IPS DF 6.9 (cell line): ENCODE measurements at regions not wholly inside any gene's neighbourhood (a gene's known extent, or its start where the extent isn't known, plus 50 kb on each side); places are given as distances from the start of the nearest gene placed in this dataset.

Experiments
- DNase-seq: peaks from one replicate; pipeline ENCODE4 v3.0.0-alpha.2; 2013; ENCODE audit warnings: low read depth, low spot score
- H3K27ac ChIP-seq: one replicate; pipeline ENCODE4 v1.5.1; 2013; ENCODE audit warnings: low read length, control low read depth
- H3K27me3 ChIP-seq: 2 replicates; pipeline ENCODE4 v1.6.1; 2013; ENCODE audit warnings: mild to moderate bottlenecking, low read length; ENCODE audit not compliant: control insufficient read depth, insufficient read depth
- H3K36me3 ChIP-seq: 2 replicates; pipeline ENCODE4 v1.6.1; 2013; ENCODE audit warnings: low read length; ENCODE audit not compliant: control insufficient read depth, insufficient read depth
- H3K4me1 ChIP-seq: 2 replicates; pipeline ENCODE4 v1.6.1; 2013; ENCODE audit warnings: low read length; ENCODE audit not compliant: control insufficient read depth, insufficient read depth
- H3K4me3 ChIP-seq: 2 replicates; pipeline ENCODE4 v1.5.1; 2013; ENCODE audit warnings: mild to moderate bottlenecking, low read length
- H3K9me3 ChIP-seq: 2 replicates; pipeline ENCODE4 v1.6.1; 2013; ENCODE audit warnings: low read length, inconsistent platforms; ENCODE audit not compliant: control insufficient read depth, insufficient read depth
- WGBS: extraction: QIAGEN DNeasy Blood & Tissue Kit; methylation state at CpG from one replicate; pipeline ENCODE4 v1.1.7; 2013; ENCODE audit warnings: mixed read lengths, missing lambda C conversion rate; ENCODE audit not compliant: insufficient read length, insufficient coverage; 5-methylcytosine and 5-hydroxymethylcytosine counted together

- Histone ChIP-seq H3K4me3 (no peak overlapping the region), H3K27me3 (no peaks in the 10 kb centered on the region), H3K27ac (no peak overlapping the region), H3K9me3 (no peaks in the 10 kb centered on the region), H3K4me1 (peaks cover 4% of the 10 kb centered on the region; the same call in 1 of the 2 replicates), H3K36me3 (no peaks in the 10 kb centered on the region)
- DNase-seq, result no peak
- no CpG with 5 or more reads among the region's 1 CpG for WGBS
Measured at GRCh38 chr2:160941290-160941846, 218.9 kb upstream of the TANK start.

DNA sequence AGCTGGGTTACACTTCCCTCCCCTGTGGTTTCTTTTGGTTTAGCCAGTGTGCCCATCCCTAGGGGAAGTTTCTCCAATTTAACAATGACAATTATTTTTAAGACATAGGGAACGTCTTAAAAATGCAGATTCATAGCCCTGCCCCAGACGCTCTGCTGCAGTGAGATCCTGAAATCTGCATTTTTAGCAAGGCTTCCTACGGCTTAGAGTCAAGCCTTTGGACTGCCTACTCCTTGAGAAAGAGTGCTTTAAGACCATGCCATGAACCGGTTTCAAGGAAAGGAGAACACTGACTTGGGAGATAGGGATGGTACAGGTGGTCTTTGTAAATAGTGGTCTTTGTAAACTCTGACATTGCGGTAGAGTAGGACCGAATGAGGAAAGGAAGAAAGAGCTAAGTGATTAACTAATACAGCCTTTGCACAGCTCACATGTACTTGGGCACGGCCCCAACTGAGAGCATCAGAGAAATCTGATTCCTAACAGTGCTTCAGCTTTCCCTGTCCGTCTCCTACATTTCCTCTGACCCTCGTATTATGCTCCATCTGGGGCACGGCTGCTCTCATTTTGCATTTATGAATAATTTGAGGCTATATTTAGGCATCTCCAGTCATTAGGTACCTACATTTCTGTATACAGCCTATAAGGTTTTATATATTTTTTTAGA is 217.6 kb upstream of the TANK start:
- Histone ChIP-seq H3K27ac (no peak overlapping the region), H3K27me3 (no peaks in the 10 kb centered on the region), H3K9me3 (no peaks in the 10 kb centered on the region), H3K4me3 (no peak overlapping the region), H3K36me3 (no peaks in the 10 kb centered on the region), H3K4me1 (peaks cover 4% of the 10 kb centered on the region; the same call in 1 of the 2 replicates)
- no CpG with 5 or more reads among the region's 10 CpGs for WGBS
- DNase-seq, result no peak

DNA sequence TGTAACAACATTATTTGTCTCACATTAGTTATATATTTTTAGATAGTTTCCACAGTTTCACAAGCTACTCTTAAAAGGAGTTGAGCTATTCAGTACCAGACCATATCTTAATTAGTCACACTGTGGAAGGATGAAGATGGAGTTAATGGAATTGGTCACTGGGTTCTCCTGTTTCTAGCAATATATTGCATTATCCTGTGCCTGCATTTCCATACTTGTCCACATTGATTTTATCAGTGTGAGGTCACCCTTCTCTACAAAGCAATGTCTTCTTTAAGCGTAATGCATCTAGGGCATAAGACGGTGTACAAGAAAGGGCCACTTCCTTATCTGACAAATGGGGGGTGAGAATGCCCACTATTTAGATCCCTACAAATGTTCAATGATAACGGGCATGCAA is 216.8 kb upstream of the TANK start:
- no CpG with 5 or more reads among the region's 3 CpGs for WGBS
- Histone ChIP-seq H3K4me1 (peaks cover 4% of the 10 kb centered on the region; the same call in 1 of the 2 replicates), H3K36me3 (no peaks in the 10 kb centered on the region), H3K27ac (no peak overlapping the region), H3K4me3 (no peak overlapping the region), H3K9me3 (no peaks in the 10 kb centered on the region), H3K27me3 (no peaks in the 10 kb centered on the region)
- DNase-seq, result no peak

DNA sequence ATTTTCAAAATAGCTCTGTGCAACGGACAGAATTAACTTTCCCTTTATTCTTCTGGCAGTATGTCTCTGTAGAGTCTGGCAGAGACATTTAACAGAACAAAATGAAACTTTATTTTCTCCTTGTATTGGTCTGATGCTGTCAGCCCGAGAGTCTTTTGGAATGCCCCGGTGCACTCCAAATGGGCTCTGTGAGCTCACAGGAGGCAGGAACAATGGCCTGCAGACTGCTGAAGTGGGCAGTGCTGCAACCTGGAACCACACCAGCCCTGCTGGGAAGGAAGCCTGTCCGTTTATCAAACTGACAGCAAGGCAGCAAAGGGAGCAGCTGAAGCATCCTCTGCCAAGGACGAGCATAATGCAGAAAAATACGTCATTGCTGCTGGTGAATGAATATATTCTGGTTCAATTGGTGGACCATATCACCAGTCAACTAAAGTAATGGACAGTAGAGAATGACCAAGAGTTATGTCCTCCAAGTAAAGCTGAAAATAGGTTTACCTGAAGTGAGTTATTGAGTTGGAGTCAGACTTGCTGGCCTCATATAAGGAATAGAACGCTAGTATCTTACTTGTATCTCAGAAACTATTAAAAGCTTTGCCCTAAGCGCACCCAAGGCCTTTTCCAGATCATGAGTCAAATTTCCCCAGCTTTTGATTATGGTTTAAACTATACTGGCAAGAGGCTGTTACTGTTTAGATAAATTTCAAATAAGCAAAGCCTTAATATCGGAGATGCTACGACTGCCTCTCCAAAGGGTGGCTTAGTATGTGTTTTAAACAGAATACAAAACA is 207.6 kb upstream of the TANK start:
- H3K27ac ChIP-seq, result no peak overlapping the region
- no CpG with 5 or more reads among the region's 10 CpGs for WGBS
- DNase-seq, result no peak
- H3K27me3 ChIP-seq, result no peaks in the 10 kb centered on the region
- no peaks in the 10 kb centered on the region for H3K9me3 ChIP-seq
- peaks cover 2% of the 10 kb centered on the region; the same call in 1 of the 2 replicates for H3K4me1 ChIP-seq
- H3K4me3 ChIP-seq, result no peak overlapping the region
- no peaks in the 10 kb centered on the region for H3K36me3 ChIP-seq

GRCh38 chr2:160955578-160955977 is 204.7 kb upstream of the TANK start:
- no peaks in the 10 kb centered on the region for H3K9me3 ChIP-seq
- no peaks in the 10 kb centered on the region for H3K36me3 ChIP-seq
- no peak overlapping the region for H3K27ac ChIP-seq
- DNase-seq, result no peak
- WGBS, result no CpG with 5 or more reads among the region's 1 CpG
- H3K4me1 ChIP-seq, result peaks cover 2% of the 10 kb centered on the region; the same call in 1 of the 2 replicates
- no peak overlapping the region for H3K4me3 ChIP-seq
- H3K27me3 ChIP-seq, result no peaks in the 10 kb centered on the region

DNA sequence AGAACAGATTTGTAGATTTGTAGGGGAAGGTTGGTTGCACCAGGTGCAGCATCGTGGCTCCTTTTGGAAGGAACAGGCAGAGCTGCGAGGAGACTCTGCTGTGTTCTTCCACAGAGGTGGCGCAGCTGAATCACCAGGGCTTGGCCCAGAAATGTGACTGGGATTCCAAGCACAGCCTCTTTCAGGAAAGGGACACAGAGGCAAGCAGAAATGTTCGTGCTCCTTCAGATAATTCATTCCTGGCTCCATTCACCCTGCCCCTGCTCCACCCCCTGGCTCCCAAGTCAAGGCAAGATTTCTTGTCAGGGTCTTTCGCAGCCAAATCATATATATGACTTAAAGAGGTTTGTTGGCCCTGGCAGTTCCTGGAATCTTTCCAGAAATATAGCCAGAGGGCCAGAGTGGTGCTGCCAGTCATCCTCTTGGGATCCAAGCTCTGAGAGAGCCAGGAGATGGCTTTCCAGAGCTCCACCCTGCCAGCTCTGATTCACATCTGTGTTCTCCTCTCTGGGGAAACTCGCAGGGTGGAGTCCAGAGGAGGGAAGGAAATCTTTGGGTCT is 203.9 kb upstream of the TANK start:
- DNase-seq, result no peak
- Histone ChIP-seq H3K36me3 (no peaks in the 10 kb centered on the region), H3K27me3 (no peaks in the 10 kb centered on the region), H3K27ac (no peak overlapping the region), H3K4me3 (no peak overlapping the region), H3K9me3 (no peaks in the 10 kb centered on the region), H3K4me1 (peaks cover 2% of the 10 kb centered on the region; the same call in 1 of the 2 replicates)
- no CpG with 5 or more reads among the region's 6 CpGs for WGBS

GRCh38 chr2:160963957-160964356 is 196.3 kb upstream of the TANK start:
- WGBS, result no CpG with 5 or more reads among the region's 3 CpGs
- no peak for DNase-seq
- Histone ChIP-seq H3K4me1 (no peaks in the 10 kb centered on the region), H3K4me3 (no peak overlapping the region), H3K27ac (no peak overlapping the region), H3K27me3 (no peaks in the 10 kb centered on the region), H3K9me3 (no peaks in the 10 kb centered on the region), H3K36me3 (no peaks in the 10 kb centered on the region)

- H3K27me3 ChIP-seq, result no peaks in the 10 kb centered on the region
- WGBS, result 100% methylated on average over 1 of the region's 6 CpGs
Measured at GRCh38 chr2:160967523-160967922, 192.7 kb upstream of the TANK start.

DNA sequence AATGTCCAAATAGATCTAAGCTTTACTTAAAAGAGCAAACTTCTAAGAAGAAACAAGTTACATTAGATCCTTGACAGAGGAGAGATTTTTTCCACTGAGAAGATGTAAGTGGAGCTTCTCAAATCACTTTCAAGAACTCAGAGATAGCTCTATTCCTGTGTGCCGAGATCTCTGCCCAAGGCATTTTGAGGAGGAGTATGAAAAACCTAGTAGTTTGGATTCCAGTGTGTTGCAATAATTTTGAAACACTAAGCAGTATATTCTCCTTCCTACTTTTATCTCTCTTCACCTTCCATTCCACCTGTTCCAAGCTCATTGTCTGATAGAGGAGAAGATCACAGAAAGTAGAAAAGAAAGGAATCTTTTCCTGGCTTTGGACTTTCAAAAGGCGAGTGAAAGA is 192.0 kb upstream of the TANK start:
- Histone ChIP-seq H3K27ac (no peak overlapping the region), H3K27me3 (no peaks in the 10 kb centered on the region), H3K9me3 (no peaks in the 10 kb centered on the region), H3K4me1 (no peaks in the 10 kb centered on the region), H3K36me3 (no peaks in the 10 kb centered on the region), H3K4me3 (no peak overlapping the region)
- no peak for DNase-seq
- no CpG with 5 or more reads among the region's 2 CpGs for WGBS

More at GRCh38 chr2:160967523-160967922, 192.7 kb upstream of the TANK start:
- no peak for DNase-seq
- Histone ChIP-seq H3K4me1 (no peaks in the 10 kb centered on the region), H3K4me3 (no peak overlapping the region), H3K27ac (no peak overlapping the region), H3K9me3 (no peaks in the 10 kb centered on the region), H3K36me3 (no peaks in the 10 kb centered on the region)
